WTC11 (cell line): ENCODE measurements at regions not wholly inside any gene's neighbourhood (a gene's known extent, or its start where the extent isn't known, plus 50 kb on each side); places are given as distances from the start of the nearest gene placed in this dataset.

ENCODE experiments used
- ESRRA ChIP-seq: sonication (generic); formaldehyde crosslinking; IDR thresholded peaks from 2 replicates; pipeline ENCODE4 v1.8.1; 2022; ENCODE audit warnings: mild to moderate bottlenecking, missing genetic modification reagents, borderline replicate concordance
- FOXJ3 ChIP-seq: sonication (generic); formaldehyde crosslinking; IDR thresholded peaks from 2 replicates; pipeline ENCODE4 v1.9.0; 2021; ENCODE audit warnings: missing genetic modification reagents, mild to moderate bottlenecking, borderline replicate concordance
- NFYB ChIP-seq: sonication (generic); formaldehyde crosslinking; conservative IDR thresholded peaks from 2 replicates; pipeline ENCODE4 v1.8.0; 2022; ENCODE audit warnings: low read depth, missing genetic modification reagents
- ZNF219 ChIP-seq: sonication (generic); formaldehyde crosslinking; IDR thresholded peaks from 2 replicates; pipeline ENCODE4 v1.8.0; 2023; ENCODE audit warnings: missing genetic modification reagents, mild to moderate bottlenecking, borderline replicate concordance
- ZNF396 ChIP-seq: fragments of 250-450 bp; sonication (Bioruptor Pico); IDR thresholded peaks from 2 replicates; pipeline ENCODE4 v1.8.0; 2021; ENCODE audit warnings: mild to moderate bottlenecking, moderate library complexity, borderline replicate concordance
- TF ChIP-seq, protein P1 (sequence below): sonication (generic); formaldehyde crosslinking; IDR thresholded peaks from 2 replicates; pipeline ENCODE4 v1.8.0; 2022; ENCODE audit warnings: mild to moderate bottlenecking, missing genetic modification reagents
- TF ChIP-seq, protein P2 (sequence below): fragments of 200-600 bp; IDR thresholded peaks from 2 replicates; pipeline ENCODE4 v1.8.0; 2022; ENCODE audit warnings: antibody characterized with exemption
- TF ChIP-seq, protein P3 (sequence below): sonication (generic); formaldehyde crosslinking; IDR thresholded peaks from 2 replicates; pipeline ENCODE4 v1.8.1; 2022; ENCODE audit warnings: low read depth, mild to moderate bottlenecking, moderate library complexity, missing genetic modification reagents, borderline replicate concordance
- TF ChIP-seq, protein P4 (sequence below): sonication (generic); formaldehyde crosslinking; IDR thresholded peaks from 2 replicates; pipeline ENCODE4 v1.8.1; 2023; ENCODE audit warnings: mild to moderate bottlenecking, missing genetic modification reagents

DNA sequence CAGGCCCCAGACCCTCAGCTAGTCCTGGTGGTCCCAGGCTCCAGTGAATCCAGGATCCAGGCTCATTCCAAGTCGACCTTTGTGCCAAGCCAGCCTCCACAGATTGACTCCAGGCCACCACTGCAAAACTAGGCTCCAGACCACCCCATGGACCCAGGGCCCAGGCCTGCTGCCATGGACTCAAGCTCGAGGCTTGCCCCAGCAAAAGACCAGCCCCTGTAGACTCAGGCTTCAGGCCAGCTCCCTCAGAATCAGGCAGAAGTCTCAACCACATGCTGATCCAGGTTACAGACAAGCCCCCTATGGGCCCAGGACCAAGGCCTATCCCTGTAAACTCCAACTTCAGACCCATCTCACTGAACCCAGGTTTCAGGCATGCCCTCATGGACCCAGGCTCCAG is 692.4 kb downstream of the PCDH19 start:
- TF ChIP-seq, protein P1, sequence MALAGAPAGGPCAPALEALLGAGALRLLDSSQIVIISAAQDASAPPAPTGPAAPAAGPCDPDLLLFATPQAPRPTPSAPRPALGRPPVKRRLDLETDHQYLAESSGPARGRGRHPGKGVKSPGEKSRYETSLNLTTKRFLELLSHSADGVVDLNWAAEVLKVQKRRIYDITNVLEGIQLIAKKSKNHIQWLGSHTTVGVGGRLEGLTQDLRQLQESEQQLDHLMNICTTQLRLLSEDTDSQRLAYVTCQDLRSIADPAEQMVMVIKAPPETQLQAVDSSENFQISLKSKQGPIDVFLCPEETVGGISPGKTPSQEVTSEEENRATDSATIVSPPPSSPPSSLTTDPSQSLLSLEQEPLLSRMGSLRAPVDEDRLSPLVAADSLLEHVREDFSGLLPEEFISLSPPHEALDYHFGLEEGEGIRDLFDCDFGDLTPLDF = no peak
- TF ChIP-seq, protein P2, sequence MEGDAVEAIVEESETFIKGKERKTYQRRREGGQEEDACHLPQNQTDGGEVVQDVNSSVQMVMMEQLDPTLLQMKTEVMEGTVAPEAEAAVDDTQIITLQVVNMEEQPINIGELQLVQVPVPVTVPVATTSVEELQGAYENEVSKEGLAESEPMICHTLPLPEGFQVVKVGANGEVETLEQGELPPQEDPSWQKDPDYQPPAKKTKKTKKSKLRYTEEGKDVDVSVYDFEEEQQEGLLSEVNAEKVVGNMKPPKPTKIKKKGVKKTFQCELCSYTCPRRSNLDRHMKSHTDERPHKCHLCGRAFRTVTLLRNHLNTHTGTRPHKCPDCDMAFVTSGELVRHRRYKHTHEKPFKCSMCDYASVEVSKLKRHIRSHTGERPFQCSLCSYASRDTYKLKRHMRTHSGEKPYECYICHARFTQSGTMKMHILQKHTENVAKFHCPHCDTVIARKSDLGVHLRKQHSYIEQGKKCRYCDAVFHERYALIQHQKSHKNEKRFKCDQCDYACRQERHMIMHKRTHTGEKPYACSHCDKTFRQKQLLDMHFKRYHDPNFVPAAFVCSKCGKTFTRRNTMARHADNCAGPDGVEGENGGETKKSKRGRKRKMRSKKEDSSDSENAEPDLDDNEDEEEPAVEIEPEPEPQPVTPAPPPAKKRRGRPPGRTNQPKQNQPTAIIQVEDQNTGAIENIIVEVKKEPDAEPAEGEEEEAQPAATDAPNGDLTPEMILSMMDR = no peak
- TF ChIP-seq NFYB = no peak
- TF ChIP-seq ZNF396 (CRISPR knock-in tag) = no peak
- TF ChIP-seq ESRRA (CRISPR knock-in tag) = no peak
- TF ChIP-seq, protein P3, sequence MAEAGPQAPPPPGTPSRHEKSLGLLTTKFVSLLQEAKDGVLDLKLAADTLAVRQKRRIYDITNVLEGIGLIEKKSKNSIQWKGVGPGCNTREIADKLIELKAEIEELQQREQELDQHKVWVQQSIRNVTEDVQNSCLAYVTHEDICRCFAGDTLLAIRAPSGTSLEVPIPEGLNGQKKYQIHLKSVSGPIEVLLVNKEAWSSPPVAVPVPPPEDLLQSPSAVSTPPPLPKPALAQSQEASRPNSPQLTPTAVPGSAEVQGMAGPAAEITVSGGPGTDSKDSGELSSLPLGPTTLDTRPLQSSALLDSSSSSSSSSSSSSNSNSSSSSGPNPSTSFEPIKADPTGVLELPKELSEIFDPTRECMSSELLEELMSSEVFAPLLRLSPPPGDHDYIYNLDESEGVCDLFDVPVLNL = no peak
- TF ChIP-seq, protein P4, sequence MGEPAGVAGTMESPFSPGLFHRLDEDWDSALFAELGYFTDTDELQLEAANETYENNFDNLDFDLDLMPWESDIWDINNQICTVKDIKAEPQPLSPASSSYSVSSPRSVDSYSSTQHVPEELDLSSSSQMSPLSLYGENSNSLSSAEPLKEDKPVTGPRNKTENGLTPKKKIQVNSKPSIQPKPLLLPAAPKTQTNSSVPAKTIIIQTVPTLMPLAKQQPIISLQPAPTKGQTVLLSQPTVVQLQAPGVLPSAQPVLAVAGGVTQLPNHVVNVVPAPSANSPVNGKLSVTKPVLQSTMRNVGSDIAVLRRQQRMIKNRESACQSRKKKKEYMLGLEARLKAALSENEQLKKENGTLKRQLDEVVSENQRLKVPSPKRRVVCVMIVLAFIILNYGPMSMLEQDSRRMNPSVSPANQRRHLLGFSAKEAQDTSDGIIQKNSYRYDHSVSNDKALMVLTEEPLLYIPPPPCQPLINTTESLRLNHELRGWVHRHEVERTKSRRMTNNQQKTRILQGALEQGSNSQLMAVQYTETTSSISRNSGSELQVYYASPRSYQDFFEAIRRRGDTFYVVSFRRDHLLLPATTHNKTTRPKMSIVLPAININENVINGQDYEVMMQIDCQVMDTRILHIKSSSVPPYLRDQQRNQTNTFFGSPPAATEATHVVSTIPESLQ = no peak
- TF ChIP-seq FOXJ3 (CRISPR knock-in tag) = no peak
- TF ChIP-seq ZNF219 (CRISPR knock-in tag) = no peak
